HEK293 (cell line): ENCODE measurements at regions not wholly inside any gene's neighbourhood (a gene's known extent, or its start where the extent isn't known, plus 50 kb on each side); places are given as distances from the start of the nearest gene placed in this dataset.

Source experiments
- CTCF ChIA-PET: fragments of 350-600 bp; formaldehyde crosslinking; extraction: SDS; loops from one replicate; lab custom pipeline; 2021; ENCODE audit warnings: antibody characterized with exemption; lab: Yijun Ruan, JAX
- POLR2A ChIA-PET: fragments of 300-600 bp; formaldehyde crosslinking; extraction: SDS; loops from one replicate; lab custom pipeline; 2020; ENCODE audit warnings: antibody characterized with exemption, inconsistent platforms; lab: Yijun Ruan, JAX
- H3K27ac ChIP-seq: fragments of 200-500 bp; sonication (Bioruptor generic); 2 replicates; pipeline ENCODE4 v1.5.1; 2014; ENCODE audit warnings: low read depth, low read length, control low read depth, inconsistent platforms; ENCODE audit errors: extremely low read depth
- H3K36me3 ChIP-seq, 2 experiments: fragments of 200-500 bp in 1 of 2; sonication (Bioruptor generic) in 1 of 2; 1 replicate in 1 of 2; 2 replicates in 1 of 2; pipeline ENCODE4 v1.5.1; 2014 to 2017; ENCODE audit warnings: inconsistent platforms in 2 of 2, low read length in 2 of 2; ENCODE audit not compliant: control insufficient read depth in 2 of 2, insufficient read depth in 1 of 2
- H3K4me1 ChIP-seq: fragments of 200-500 bp; sonication (Bioruptor generic); 2 replicates; pipeline ENCODE4 v1.5.1; 2014; ENCODE audit warnings: mild to moderate bottlenecking, low read length, inconsistent platforms; ENCODE audit not compliant: control insufficient read depth, insufficient read depth
- H3K4me3 ChIP-seq: 2 replicates; pipeline ENCODE4 v1.5.1; 2011; ENCODE audit warnings: low read depth, mild to moderate bottlenecking, control low read depth, low read length, moderate library complexity
- H3K9me3 ChIP-seq: fragments of 200-500 bp; sonication (Bioruptor generic); 2 replicates; pipeline ENCODE4 v1.5.1; 2014; ENCODE audit warnings: low read depth, low read length, inconsistent platforms; ENCODE audit not compliant: control insufficient read depth, insufficient read depth
- CTCF ChIP-seq: fragments of 450-650 bp; formaldehyde crosslinking; IDR thresholded peaks from 2 replicates; pipeline ENCODE4 v1.5.1; 2016; ENCODE audit warnings: missing biosample characterization, missing genetic modification characterization
- HOXD13 ChIP-seq: sonication (generic); formaldehyde crosslinking; IDR thresholded peaks from 2 replicates; pipeline ENCODE4 v1.8.0; 2022; ENCODE audit warnings: missing genetic modification reagents, borderline replicate concordance
- KLF1 ChIP-seq: fragments of 450-650 bp; formaldehyde crosslinking; IDR thresholded peaks from 2 replicates; pipeline ENCODE4 v1.5.1; 2016; ENCODE audit warnings: missing biosample characterization, missing genetic modification characterization
- MZF1 ChIP-seq: fragments of 450-650 bp; formaldehyde crosslinking; IDR thresholded peaks from 2 replicates; pipeline ENCODE4 v1.5.1; 2017; ENCODE audit warnings: missing biosample characterization, missing genetic modification characterization, borderline replicate concordance
- PRDM10 ChIP-seq: fragments of 450-650 bp; formaldehyde crosslinking; IDR thresholded peaks from 2 replicates; pipeline ENCODE4 v1.5.1; 2016; ENCODE audit warnings: missing biosample characterization, missing genetic modification characterization
- REPIN1 ChIP-seq: fragments of 450-650 bp; formaldehyde crosslinking; IDR thresholded peaks from 2 replicates; pipeline ENCODE4 v1.5.1; 2017; ENCODE audit warnings: missing biosample characterization, missing genetic modification characterization, low read depth
- SCRT2 ChIP-seq: fragments of 450-650 bp; formaldehyde crosslinking; IDR thresholded peaks from 2 replicates; pipeline ENCODE4 v1.5.1; 2016; ENCODE audit warnings: missing biosample characterization, missing genetic modification characterization
- SETDB1 ChIP-seq: IDR thresholded peaks from one replicate; pipeline ENCODE4 v1.6.1; 2017; ENCODE audit warnings: mild to moderate bottlenecking, low read length, moderate library complexity, mixed read lengths; ENCODE audit not compliant: insufficient read length
- ZBTB1 ChIP-seq: fragments of 450-650 bp; formaldehyde crosslinking; IDR thresholded peaks from 2 replicates; pipeline ENCODE4 v1.5.1; 2016; ENCODE audit warnings: missing biosample characterization, missing genetic modification characterization
- ZBTB21 ChIP-seq: fragments of 450-650 bp; formaldehyde crosslinking; IDR thresholded peaks from 2 replicates; pipeline ENCODE4 v1.5.1; 2017; ENCODE audit warnings: missing biosample characterization, missing genetic modification characterization
- ZBTB48 ChIP-seq: fragments of 450-650 bp; formaldehyde crosslinking; IDR thresholded peaks from 2 replicates; pipeline ENCODE4 v1.5.1; 2016; ENCODE audit warnings: missing biosample characterization, missing genetic modification characterization
- ZBTB7A ChIP-seq: fragments of 450-650 bp; formaldehyde crosslinking; IDR thresholded peaks from 2 replicates; pipeline ENCODE4 v1.5.1; 2016; ENCODE audit warnings: low read depth, missing biosample characterization, missing genetic modification characterization
- ZNF140 ChIP-seq: fragments of 450-650 bp; formaldehyde crosslinking; IDR thresholded peaks from 2 replicates; pipeline ENCODE4 v1.5.1; 2016; ENCODE audit warnings: missing biosample characterization, missing genetic modification characterization
- ZNF19 ChIP-seq: fragments of 450-650 bp; formaldehyde crosslinking; IDR thresholded peaks from 2 replicates; pipeline ENCODE4; 2016; ENCODE audit warnings: missing biosample characterization, missing genetic modification characterization, low read depth
- ZNF214 ChIP-seq: fragments of 450-650 bp; formaldehyde crosslinking; IDR thresholded peaks from 2 replicates; pipeline ENCODE4 v1.5.1; 2017; ENCODE audit warnings: missing biosample characterization, mild to moderate bottlenecking, missing genetic modification characterization, borderline replicate concordance
- ZNF248 ChIP-seq: fragments of 450-650 bp; formaldehyde crosslinking; IDR thresholded peaks from 2 replicates; pipeline ENCODE4 v1.5.1; 2017; ENCODE audit warnings: missing biosample characterization, missing genetic modification characterization
- ZNF292 ChIP-seq: fragments of 450-650 bp; formaldehyde crosslinking; IDR thresholded peaks from 2 replicates; pipeline ENCODE4 v1.5.1; 2016; ENCODE audit warnings: low read depth, missing biosample characterization, missing genetic modification characterization, borderline replicate concordance
- ZNF404 ChIP-seq: fragments of 450-650 bp; formaldehyde crosslinking; IDR thresholded peaks from 2 replicates; pipeline ENCODE4 v1.5.1; 2017; ENCODE audit warnings: missing biosample characterization, missing genetic modification characterization
- ZNF426 ChIP-seq: fragments of 450-650 bp; formaldehyde crosslinking; IDR thresholded peaks from 2 replicates; pipeline ENCODE4 v1.5.1; 2017; ENCODE audit warnings: missing biosample characterization, missing genetic modification characterization, mild to moderate bottlenecking, inconsistent platforms, moderate library complexity
- ZNF529 ChIP-seq: fragments of 450-650 bp; formaldehyde crosslinking; IDR thresholded peaks from 2 replicates; pipeline ENCODE4 v1.5.1; 2017; ENCODE audit warnings: missing genetic modification characterization, missing biosample characterization; ENCODE audit not compliant: insufficient replicate concordance
- ZNF621 ChIP-seq: fragments of 450-650 bp; formaldehyde crosslinking; IDR thresholded peaks from 2 replicates; pipeline ENCODE4 v1.5.1; 2017; ENCODE audit warnings: missing biosample characterization, missing genetic modification characterization
- ZNF629 ChIP-seq: fragments of 450-650 bp; formaldehyde crosslinking; IDR thresholded peaks from 2 replicates; pipeline ENCODE4 v1.5.1; 2017; ENCODE audit warnings: missing biosample characterization, missing genetic modification characterization
- ZNF645 ChIP-seq: fragments of 450-650 bp; formaldehyde crosslinking; IDR thresholded peaks from 2 replicates; pipeline ENCODE4; 2016; ENCODE audit warnings: missing biosample characterization, missing genetic modification characterization
- ZNF704 ChIP-seq: fragments of 450-650 bp; formaldehyde crosslinking; IDR thresholded peaks from 2 replicates; pipeline ENCODE4 v1.5.1; 2016; ENCODE audit warnings: missing biosample characterization, missing genetic modification characterization
- ZNF843 ChIP-seq: fragments of 450-650 bp; formaldehyde crosslinking; IDR thresholded peaks from 2 replicates; pipeline ENCODE4 v1.5.1; 2016; ENCODE audit warnings: missing biosample characterization, missing genetic modification characterization
- ZXDB ChIP-seq: fragments of 450-650 bp; formaldehyde crosslinking; IDR thresholded peaks from 2 replicates; pipeline ENCODE4 v1.5.1; 2016; ENCODE audit warnings: missing biosample characterization, missing genetic modification characterization

GRCh38 chr5:6823996-6824395 is 110.8 kb downstream of the TENT4A start:
- no peaks in the 10 kb centered on the region for H3K4me1 ChIP-seq
- CTCF ChIA-PET, result interaction anchor here (0.7 kb wide), 1 partner anchor 92 kb away, joined by 3 read pairs; no protein-coding TSS in a partner anchor
- POLR2A ChIA-PET, result no interaction called here
- no peaks in the 10 kb centered on the region for H3K36me3 ChIP-seq
- H3K27ac ChIP-seq, result no peak overlapping the region
- H3K4me3 ChIP-seq, result no peak overlapping the region
- no peaks in the 10 kb centered on the region; the same call in 1 of the 2 replicates for H3K9me3 ChIP-seq
- TF ChIP-seq ZNF843 (no peak), REPIN1 (tag by site-specific recombination) (no peak), HOXD13 (CRISPR knock-in tag) (no peak), ZBTB48 (tag by site-specific recombination) (no peak), ZNF629 (tag by site-specific recombination) (no peak), ZNF704 (tag by site-specific recombination) (no peak), ZNF404 (no peak), ZNF248 (no peak)

- Histone ChIP-seq H3K4me1 (no peaks in the 10 kb centered on the region), H3K27ac (no peak overlapping the region), H3K36me3 (no peaks in the 10 kb centered on the region), H3K4me3 (no peak overlapping the region), H3K9me3 (no peaks in the 10 kb centered on the region)
- ChIA-PET POLR2A (no interaction called here), CTCF (interaction anchor here (0.6 to 2.0 kb wide), 4 partner anchors 11 to 1255 kb away, joined by 3 to 6 read pairs (median 4); no protein-coding TSS in a partner anchor)
- TF ChIP-seq ZNF140 (tag by site-specific recombination), result no peak
- TF ChIP-seq ZXDB (tag by site-specific recombination), result no peak
- no peak for TF ChIP-seq ZNF529
- no peak for TF ChIP-seq SCRT2
- TF ChIP-seq KLF1 (tag by site-specific recombination), result no peak
- TF ChIP-seq PRDM10 (tag by site-specific recombination), result no peak
Measured at GRCh38 chr5:6825678-6826244, 112.5 kb downstream of the TENT4A start.

- ChIA-PET CTCF (interaction anchor here (2.0 kb wide), 1 partner anchor 10 kb away, joined by 6 read pairs; no protein-coding TSS in a partner anchor), POLR2A (no interaction called here)
- H3K4me1 ChIP-seq, result no peaks in the 10 kb centered on the region
- H3K9me3 ChIP-seq, result no peaks in the 10 kb centered on the region
- no peak overlapping the region for H3K27ac ChIP-seq
- no peaks in the 10 kb centered on the region for H3K36me3 ChIP-seq
- no peak overlapping the region for H3K4me3 ChIP-seq
- TF ChIP-seq ZNF214 (tag by site-specific recombination) (no peak), ZBTB1 (no peak), SETDB1 (no peak), ZBTB7A (no peak), ZNF404 (no peak), ZBTB21 (no peak), ZNF621 (tag by site-specific recombination) (no peak), MZF1 (tag by site-specific recombination) (no peak), ZNF426 (tag by site-specific recombination) (no peak), ZNF19 (tag by site-specific recombination) (no peak), ZNF292 (tag by site-specific recombination) (no peak), ZNF645 (tag by site-specific recombination) (no peak), CTCF (tag by site-specific recombination) (no peak)
Measured at GRCh38 chr5:6826756-6827155, 113.5 kb downstream of the TENT4A start.
